ENCODE measurements at regions not wholly inside any gene's neighbourhood (a gene's known extent, or its start where the extent isn't known, plus 50 kb on each side); places are given as distances from the start of the nearest gene placed in this dataset.
"Not testable (repeated sequence)": the region's sequence is repeated elsewhere in the genome, so short reads cannot be mapped to it uniquely, and the experiment has no call there.

GRCh38 chr7:25698451-25699113 lies 453.4 kb upstream of the NFE2L3 start:
- no peak for TF ChIP-seq CTCF (IDR thresholded peaks at IDR 0.05; ENCODE audit: control insufficient read depth, insufficient read depth, low read depth, low read length, missing control alignments)
- no peak overlapping the region for H3K4me3 ChIP-seq (ENCODE audit: control insufficient read depth, low read depth, low read length)
- DNase-seq (ENCODE audit: low read depth), result no peak

GRCh38 chr7:25700141-25700540 lies 451.9 kb upstream of the NFE2L3 start:
- not testable (repeated sequence) for DNase-seq (ENCODE audit: low read depth); H3K4me3 ChIP-seq (ENCODE audit: control insufficient read depth, low read depth, low read length)

- H3K4me3 ChIP-seq (ENCODE audit: control insufficient read depth, low read depth, low read length), result no peak overlapping the region
- no peak for DNase-seq (ENCODE audit: low read depth)
- no peak for TF ChIP-seq CTCF (IDR thresholded peaks at IDR 0.05; ENCODE audit: control insufficient read depth, insufficient read depth, low read depth, low read length, missing control alignments)
Measured at GRCh38 chr7:25704413-25704812, 447.6 kb upstream of the NFE2L3 start.

GRCh38 chr7:25706764-25707163 lies 445.2 kb upstream of the NFE2L3 start:
- H3K4me3 ChIP-seq (ENCODE audit: control insufficient read depth, low read depth, low read length), result no peak overlapping the region
- no peak for DNase-seq (ENCODE audit: low read depth)
- no peak for TF ChIP-seq CTCF (IDR thresholded peaks at IDR 0.05; ENCODE audit: control insufficient read depth, insufficient read depth, low read depth, low read length, missing control alignments)

- TF ChIP-seq CTCF (IDR thresholded peaks at IDR 0.05; ENCODE audit: control insufficient read depth, insufficient read depth, low read depth, low read length, missing control alignments), result no peak
- DNase-seq (ENCODE audit: low read depth), result no peak
- H3K4me3 ChIP-seq (ENCODE audit: control insufficient read depth, low read depth, low read length), result no peak overlapping the region
Measured at GRCh38 chr7:25707768-25708620, 444.0 kb upstream of the NFE2L3 start.

- DNase-seq (ENCODE audit: low read depth), result no peak
- no peak overlapping the region for H3K4me3 ChIP-seq (ENCODE audit: control insufficient read depth, low read depth, low read length)
- TF ChIP-seq CTCF (IDR thresholded peaks at IDR 0.05; ENCODE audit: control insufficient read depth, insufficient read depth, low read depth, low read length, missing control alignments), result no peak
Measured at GRCh38 chr7:25710959-25711358, 441.0 kb upstream of the NFE2L3 start.

- no peak for DNase-seq (ENCODE audit: low read depth)
- TF ChIP-seq CTCF (IDR thresholded peaks at IDR 0.05; ENCODE audit: control insufficient read depth, insufficient read depth, low read depth, low read length, missing control alignments), result no peak
- no peak overlapping the region for H3K4me3 ChIP-seq (ENCODE audit: control insufficient read depth, low read depth, low read length)
Measured at GRCh38 chr7:25711940-25712339, 440.1 kb upstream of the NFE2L3 start.
